Colon (tissue), 2 donors: ENCODE measurements at regions not wholly inside any gene's neighbourhood (a gene's known extent, or its start where the extent isn't known, plus 50 kb on each side); places are given as distances from the start of the nearest gene placed in this dataset.
"Not testable (repeated sequence)": the region's sequence is repeated elsewhere in the genome, so short reads cannot be mapped to it uniquely, and the experiment has no call there.

ENCODE experiments used
- FAIRE-seq: peaks from 2 replicates; lab custom pipeline; 2012; peaks lifted over from hg19 to GRCh38; lab: Jason Lieb, UNC
- donor health status: control.
- donor health status: control.

DNA sequence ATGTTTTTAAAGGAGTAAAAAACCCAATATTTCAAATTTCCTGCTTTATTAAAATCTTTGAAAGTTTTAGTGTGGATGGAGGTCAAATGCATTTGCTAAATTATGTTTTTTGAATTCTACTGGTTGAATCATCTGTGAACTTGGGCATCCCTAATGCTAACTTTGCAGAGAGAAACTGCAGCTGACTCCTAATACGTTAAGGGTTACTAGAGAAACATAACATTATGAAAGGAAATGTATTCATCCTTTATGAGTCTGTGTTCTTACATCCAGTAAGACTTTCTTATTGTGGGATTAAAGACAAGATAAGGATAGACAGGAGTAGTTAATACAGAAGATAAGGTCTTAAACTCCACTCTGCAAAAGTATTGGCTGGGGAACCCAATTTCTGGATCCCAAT, 140.6 kb downstream of the FAM124B start:
- FAIRE-seq = no peak

DNA sequence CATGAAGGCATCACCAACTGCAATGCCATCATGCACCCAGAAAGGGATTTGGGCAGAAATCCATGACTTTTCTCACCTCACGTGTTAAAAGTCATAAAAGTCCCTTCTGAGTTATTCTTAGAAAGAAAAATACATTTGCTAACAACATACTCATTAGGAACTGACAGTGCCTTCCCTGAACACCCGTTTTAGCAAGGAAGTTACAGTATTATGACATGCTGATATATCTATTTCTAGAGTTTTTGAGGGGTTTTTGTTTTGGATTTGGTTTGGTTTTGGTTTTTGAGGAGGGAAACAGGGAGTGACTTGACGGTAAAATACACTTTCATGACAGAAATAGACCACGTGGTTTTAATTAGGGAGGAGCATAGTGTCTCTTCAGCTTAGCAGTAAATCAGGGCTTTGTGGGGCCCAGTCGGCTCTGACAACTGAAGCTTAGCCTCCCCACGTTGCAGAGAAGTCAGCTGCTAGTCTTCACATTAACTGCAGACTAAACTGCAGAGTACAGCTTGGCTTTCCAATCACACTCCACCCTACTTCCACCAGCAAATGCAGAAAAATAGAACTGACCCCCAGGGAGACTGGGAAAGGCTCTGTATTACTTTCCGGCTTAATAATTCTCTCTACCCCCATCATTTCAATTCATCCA, 141.4 kb downstream of the FAM124B start:
- FAIRE-seq = no peak

DNA sequence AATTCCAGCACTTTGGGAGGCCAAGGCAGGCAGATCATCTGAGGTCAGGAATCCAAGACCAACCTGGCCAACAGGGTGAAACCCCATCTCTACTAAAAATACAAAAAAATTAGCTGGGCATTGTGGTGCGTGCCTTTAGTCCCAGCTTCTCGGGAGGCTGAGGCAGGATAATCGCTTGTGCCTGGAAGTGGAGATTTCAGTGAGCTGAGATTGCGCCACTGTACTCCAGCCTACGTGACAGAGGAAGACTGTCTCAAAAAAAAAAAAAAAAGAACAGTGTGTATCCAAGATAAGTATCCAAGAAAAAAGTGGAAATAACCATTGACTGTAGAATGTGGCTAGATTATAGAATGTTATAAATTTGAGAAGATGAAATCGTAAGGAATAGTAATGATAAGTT, 142.1 kb downstream of the FAM124B start:
- FAIRE-seq = no peak

DNA sequence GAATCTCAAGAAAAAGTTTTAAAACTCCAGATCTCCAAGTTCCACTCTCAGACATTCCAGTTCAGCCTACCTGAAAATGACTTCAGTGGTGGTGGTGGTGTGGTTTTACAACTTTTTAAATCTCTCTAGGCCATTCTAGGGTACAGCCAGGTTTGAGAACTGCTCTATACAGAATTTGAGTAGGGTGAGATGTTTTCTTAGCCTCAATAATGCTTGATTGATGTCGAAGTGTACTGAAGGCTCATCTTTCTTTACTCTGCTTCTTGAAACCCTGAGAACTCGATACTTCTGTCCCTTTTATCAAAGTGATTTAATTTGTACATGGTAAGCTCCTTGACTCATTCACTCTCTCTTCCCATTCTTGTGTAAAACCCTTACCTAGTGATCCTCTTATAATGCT, 143.8 kb downstream of the FAM124B start:
- FAIRE-seq = no peak

DNA sequence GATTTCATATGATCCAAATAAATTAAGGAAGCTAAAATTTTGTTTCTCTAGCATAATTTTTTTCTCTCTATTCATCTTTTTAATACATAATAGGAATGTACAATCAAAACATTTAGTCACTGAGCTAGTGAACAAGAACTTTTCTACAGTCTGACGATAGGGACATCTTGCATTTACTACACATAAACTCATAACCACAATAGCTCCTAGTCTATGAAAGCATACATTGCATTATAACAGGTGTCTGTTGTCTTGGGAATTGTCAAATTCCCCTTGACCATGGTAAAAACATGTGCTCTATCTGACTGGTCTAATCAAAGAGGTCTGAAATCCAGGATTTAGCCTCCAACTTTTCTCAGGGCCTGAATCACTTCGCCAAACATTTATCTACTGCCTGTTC, 144.8 kb downstream of the FAM124B start:
- FAIRE-seq = no peak

DNA sequence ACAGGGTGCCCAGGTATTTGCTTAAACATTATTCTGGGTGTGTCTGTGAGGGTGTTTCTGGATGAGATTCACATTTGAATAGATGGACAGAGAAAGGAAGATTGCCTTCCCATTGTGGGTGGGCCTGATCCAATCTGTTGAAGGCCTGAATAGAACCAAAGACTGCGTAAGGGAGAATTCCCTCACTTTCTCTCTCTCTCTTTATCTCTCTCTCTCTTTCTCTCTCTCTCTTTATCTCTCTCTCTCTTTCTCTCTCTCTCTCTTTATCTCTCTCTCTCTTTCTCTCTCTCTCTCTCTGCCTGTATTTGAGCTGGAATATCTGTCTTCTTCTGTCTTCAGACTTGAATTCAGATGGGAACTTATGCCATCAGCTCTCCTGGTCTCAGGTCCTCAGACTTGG, 148.4 kb downstream of the FAM124B start:
- no peak for FAIRE-seq

DNA sequence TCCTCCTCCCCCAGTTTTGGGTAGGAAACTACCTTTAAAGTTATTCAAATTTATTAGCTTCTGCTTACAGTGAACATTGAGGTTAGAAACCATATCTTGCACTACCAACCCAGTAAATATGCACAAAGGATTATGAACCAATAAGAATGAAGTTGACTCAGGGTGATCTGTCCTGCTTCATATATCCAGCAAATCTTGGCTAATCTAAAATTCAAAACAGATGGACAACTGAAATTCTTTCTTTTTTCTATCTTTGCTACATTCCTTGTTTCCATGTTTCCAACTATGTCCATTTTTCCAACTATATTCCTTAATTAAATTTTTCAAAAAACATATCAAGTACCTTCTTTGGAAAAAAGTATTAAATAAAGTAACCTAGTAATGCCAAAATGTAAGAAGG, 149.3 kb downstream of the FAM124B start:
- no peak for FAIRE-seq

DNA sequence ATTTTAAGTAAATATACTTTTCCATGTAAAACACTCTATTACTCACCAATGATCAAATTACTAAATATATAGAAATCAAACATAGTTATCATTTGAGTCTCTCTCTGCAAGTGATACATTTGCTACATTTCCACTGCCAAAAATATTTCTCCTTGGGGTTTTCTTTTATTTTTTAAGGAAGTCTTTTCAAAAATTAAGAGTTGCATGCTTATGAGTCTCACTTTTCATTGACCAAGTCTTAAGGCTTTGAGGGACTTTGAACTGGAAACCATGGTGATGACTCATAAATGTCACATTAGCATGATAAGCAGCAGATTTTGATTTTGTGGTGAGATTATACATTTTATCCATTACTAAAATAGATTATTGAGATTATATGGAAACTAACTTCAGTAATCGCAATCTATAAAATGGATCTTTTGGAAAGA, 152.9 kb downstream of the FAM124B start:
- FAIRE-seq = no peak

DNA sequence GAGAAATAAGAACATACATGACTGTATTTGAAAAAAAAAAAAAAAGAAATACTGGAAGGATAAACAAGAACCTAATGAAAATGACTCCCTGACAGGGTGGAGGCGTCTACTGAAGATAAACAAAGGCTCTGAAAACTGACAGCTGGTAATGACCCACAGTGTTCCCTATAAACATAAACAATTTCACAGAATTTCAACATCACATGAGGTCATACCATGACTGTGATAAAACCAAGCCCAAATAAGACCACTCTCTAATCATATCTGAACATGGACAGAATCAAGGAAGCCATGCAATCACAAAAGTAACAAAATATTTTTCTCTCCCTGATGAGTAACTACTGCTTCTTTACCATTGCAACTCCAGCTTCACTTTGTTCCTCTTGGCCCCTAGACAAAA, 159.3 kb downstream of the FAM124B start:
- no peak for FAIRE-seq

DNA sequence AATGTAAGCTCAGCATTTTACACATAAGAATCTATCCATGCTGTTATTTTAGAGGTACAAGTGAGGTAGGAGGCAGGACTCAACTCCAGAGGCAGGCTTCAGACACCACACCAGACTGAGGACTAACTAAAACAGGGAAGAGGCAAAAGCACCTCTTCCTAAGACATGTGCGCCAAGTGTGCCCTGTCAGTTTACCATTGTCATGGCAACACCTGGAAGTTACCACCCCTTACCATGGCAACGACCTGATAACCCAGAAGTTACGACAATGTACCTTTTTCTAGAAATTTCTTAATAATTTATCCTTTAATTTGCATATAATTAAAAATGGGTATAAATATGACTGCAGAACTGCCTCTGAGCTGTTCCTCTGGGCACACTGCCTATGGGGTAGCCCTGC, 160.1 kb downstream of the FAM124B start:
- FAIRE-seq = no peak

DNA sequence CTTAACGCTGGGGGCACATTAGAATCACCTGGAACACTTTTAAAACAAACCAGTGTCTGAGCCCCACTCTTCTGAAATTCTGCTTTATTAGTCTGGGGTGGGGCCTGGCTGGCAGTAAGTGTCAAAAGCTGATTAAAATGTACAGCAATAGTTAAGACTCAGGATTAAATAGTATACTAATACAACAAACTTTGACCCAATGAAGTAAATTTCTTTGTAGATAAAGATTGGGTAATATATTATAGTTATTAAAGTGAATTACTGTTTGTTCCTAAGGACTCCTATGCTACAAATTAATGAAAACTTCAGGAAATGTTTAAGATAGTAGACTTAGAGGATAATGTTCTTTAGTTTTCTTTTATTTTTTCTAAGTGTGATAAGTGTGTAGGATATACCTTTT, 160.9 kb downstream of the FAM124B start:
- no peak for FAIRE-seq

DNA sequence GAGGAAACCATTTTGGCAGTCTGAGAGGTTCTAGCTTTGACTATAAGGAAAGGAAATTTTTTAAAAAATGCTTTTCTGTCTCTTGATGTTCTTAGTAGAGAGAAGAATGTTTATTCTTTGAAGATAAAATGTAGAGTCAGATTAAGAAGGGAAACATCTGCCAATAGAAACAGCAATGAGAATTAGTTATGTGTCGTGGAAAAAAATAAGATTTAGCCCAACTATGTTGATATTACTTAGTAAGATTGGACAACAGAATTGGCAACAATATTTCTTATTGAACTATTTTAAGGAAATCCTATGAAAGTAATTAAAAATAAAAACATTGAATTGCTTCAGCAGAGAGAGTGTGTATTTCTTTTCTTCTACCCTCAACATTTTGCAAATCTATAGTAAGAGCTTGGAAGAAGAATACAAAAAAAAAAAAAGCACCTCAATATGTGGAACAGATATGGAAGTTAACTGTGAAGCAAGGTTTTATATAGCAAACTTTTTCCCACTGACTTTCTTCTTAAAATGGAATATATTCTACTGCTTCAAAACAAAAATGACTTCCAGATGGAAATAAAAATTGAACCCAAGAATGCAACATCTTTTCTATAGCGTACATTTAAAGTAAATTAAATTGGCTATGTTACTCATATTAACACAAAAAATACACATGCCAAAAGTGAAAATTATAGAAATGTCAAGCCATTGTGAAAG, 177.9 kb downstream of the FAM124B start:
- no peak for FAIRE-seq

DNA sequence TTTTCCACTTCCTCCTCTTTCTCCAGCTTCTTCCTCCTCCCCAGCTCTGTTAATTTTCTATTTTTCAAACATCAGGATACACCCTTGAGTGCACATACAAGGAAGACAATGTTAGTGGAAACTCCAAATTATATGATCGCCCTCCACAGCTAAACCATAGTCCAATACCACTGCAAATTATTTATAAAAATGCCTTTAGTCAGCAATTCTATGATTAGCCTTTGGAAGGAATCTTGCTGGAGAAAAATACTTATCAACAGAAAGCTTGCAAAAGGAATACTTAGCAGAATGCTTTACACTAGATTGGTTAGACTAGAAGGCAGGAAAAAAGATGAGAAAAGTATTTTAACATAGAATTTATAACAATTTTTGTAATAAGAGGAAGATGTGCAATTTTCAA, 178.9 kb downstream of the FAM124B start:
- FAIRE-seq = no peak

DNA sequence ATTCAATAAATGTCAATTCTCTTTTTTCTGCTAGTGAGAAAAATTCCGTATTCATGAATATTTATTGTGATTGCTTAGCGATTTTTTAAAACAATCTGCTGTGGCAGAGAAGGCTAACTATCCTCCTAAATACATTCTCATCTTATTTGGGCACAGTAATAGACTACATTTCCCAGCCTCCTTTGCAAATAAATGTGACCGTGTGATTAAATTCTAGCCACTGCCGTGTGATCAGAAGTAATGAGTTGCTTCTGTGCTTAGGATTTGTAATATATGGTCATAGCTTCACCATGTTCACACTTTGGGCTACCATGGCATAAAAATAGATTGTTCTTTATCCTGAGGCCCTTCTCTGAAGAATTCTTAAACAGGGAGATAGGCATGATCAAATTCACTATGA, 179.6 kb downstream of the FAM124B start:
- no peak for FAIRE-seq

DNA sequence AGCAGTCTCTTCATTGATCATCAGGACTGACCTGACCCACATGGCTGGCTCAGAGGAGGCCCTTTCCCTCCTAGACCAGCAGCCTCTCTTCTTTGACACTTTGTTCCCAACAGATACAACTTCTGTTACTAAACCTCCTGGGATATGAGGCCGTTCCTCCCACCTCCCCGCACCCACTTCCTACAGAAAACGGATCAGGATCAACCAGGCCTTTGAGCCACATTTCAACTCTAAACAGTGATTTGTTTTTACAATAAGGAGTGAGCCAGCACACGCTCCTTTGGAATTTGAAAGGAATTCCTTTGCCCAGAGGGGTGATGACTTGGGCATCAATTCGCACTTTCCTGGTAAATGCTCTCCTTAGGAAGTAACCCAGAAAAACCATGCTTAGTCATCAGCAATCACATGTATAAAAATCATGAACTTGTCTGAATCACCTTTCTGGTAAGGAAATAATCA, 180.4 kb downstream of the FAM124B start:
- no peak for FAIRE-seq

DNA sequence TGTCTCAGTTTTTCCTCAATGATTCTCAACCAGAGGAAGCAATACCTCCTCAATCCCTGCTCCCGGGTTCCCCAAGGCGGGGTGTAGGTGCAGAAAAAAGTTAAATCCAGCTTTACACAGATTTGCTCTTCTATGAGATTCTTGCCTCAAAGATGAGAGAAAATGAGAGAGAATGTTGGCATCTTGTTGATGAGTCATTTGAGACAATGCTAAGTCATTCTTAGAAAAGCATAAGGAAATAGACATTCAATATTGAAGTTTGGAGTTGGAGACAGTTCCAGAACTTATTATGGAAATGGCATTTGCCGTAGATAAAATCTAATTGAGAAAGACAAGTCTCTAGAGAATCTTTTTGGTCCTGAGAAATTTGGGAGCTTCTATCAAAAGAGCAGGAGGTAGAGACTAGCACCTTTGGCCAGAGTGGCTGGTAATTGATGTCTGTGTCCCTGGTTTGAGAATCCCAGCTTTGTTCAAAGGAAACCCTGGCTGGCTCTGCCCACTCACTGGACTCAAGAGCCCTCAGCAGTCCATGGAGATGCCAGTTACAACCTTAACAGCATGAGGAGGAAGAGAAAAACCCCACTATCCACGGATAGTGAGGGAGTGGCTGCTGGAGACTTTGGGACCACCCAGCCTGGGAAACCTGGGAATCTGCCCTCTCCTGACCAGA, 181.2 kb downstream of the FAM124B start:
- no peak for FAIRE-seq

DNA sequence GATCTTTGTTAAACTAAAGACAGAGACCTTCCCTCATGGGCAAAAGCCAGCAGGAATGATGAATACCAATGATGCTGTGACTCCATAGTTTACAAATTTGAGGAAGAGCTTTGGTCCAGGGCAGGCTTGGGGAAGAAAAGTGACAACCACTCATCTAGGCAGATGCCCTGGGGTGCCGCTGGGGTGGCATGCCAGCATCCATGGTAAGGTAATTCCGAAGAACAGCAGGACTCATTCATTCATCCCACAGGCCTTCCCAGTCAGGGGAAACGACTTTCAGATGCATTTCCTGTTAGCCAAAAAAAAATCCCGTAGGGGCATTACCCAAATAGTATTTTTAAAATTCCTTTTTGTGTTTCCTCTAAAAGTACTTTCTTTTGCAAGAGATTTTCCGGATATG, 180.7 kb upstream of the SERPINE2 start:
- no peak for FAIRE-seq

DNA sequence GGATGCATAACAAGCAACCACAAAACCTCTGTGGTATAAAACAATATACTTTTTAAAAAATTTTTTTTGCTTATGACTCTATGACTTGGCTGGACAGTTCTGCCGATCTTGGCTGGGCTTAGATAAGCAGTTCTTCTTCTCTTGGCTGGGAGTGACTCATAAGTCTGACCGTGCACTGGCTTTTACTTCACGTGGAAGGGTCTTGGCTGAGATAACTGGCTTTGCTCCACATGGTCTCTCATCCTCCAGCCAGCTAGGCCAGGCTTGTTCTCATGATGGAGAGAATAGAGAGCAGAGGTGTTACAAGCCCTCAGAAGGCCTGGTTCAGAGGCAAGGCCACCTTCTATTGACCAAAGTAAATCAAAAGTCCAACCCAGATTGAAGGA, 178.9 kb upstream of the SERPINE2 start:
- FAIRE-seq = no peak

DNA sequence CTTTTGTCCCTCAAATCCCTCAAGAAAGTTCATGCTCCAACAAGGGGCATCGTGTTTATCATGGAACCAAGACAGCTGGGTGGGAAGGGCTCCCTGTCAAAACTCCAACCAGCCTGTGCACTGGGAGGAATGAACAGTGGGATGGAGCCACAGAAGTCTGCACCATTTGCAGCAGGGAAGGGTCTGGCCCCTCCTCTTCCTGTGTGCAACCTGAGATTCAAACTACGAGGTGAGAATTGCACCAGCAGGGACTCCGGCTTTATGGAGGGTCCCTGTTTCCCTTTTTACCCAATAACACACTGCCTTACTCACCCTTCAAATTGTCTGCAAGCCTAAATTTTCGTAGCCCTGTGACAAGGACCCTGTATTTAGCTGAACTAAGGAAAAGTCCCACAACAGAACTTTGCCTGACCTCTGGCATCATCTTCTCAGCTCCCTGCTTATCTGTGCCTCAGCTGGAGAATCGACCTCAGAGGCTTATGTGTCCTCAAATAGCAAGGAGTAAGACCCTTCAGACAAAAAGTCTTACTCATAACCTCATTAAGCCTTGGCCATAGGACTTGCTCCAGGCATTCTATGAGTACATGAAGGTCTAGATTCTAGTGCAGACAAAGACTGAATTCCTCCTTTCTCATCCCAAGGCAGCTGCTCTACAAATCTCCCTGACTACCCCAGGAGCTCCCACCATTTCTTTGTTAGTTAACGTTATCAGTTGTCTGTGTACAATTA, 178.3 kb upstream of the SERPINE2 start:
- no peak for FAIRE-seq

DNA sequence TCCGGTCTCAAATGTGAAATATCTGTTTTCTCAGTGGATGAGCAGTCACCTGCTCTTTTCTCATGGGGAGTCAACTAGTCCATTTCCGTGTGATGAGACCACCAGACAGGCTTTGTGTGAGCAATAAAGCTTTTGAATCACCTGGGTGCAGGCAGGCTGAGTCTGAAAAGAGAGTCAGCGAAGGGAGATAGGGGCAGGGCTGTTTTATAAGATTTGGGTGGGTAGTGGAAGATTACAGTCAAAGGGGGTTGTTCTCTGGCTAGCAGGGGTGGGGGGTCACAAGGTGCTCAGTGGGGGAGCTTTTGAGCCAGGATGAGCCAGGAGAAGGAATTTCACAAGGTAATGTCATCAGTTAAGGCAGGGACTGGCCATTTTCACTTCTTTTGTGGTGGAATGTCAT, 176.5 kb upstream of the SERPINE2 start:
- FAIRE-seq = not testable (repeated sequence)

DNA sequence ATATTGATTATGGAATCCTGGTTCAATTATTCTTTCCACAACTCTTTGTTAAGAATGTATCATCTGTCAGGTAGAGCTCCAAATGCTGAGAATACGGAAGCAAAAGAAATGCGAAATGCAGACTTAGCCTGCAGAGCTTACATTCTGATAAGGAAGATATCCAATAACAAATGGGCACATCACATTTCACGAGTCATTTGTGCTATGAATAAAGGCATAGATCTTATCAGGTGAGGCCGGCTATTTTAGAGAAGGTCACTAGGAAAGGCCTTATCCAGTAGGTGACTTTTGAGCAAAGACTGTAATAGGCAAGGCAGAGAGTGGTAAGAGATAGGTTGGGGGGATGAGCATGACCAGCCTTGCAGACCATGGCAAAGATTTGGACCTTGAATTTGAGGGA, 174.3 kb upstream of the SERPINE2 start:
- FAIRE-seq = no peak

DNA sequence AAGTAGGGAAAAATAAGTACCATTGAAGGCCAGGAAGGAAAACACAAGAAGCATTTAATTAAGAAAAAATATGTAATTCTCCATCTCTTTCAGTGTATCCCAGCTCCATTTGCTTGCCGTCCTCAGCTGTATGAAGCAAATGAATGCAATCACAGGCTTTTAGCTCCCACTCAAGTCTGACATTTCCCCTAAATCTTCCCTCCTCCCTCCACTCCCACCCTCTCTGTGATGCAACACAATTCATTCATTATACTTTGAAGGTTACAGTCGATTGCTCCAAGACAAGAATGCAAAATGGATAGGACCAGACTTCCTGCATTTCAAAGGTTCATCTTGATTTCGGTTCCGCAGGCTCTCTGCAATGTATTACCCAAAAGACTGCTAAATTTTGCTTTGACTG, 172.7 kb upstream of the SERPINE2 start:
- FAIRE-seq = no peak

DNA sequence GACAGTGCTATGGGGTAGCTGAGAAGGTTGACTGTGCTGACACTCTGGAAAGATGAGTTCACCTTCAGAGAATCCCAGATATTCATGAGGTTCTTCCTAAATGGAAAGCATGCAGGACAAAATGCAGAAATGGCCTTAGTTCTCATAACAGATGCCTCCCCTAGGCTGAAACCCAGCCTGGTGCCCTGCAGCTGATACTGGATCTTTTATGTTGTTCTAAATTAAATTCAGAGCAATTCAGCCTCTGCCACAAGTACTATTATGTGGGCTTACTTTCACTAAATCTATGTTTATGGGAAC, 172.0 kb upstream of the SERPINE2 start:
- no peak for FAIRE-seq
